Liver (tissue), 7 donors: ENCODE measurements at regions not wholly inside any gene's neighbourhood (a gene's known extent, or its start where the extent isn't known, plus 50 kb on each side); places are given as distances from the start of the nearest gene placed in this dataset.

Experiments
- DNase-seq: peaks from one replicate; pipeline ENCODE4 v3.0.0-alpha.2; 2017; ENCODE audit warnings: low spot score
- H3K27ac ChIP-seq, 2 donors: one replicate each; pipeline ENCODE4 v1.7.0; 2013; ENCODE audit warnings: inconsistent platforms in 2 of 2, low read length in 2 of 2, control low read depth in 1 of 2, low read depth in 1 of 2, mild to moderate bottlenecking in 1 of 2
- H3K27me3 ChIP-seq, 4 donors: one replicate each; pipeline versions ENCODE4 v1.6.1 to v1.7.0; 2013; ENCODE audit warnings: low read length in 3 of 4, inconsistent platforms in 1 of 4, mild to moderate bottlenecking in 1 of 4, moderate library complexity in 1 of 4; ENCODE audit not compliant: control insufficient read depth in 4 of 4, insufficient read depth in 4 of 4
- H3K36me3 ChIP-seq, 4 donors: one replicate each; pipeline versions ENCODE4 v1.6.1 to v1.7.0; 2013; ENCODE audit warnings: low read length in 3 of 4, mild to moderate bottlenecking in 3 of 4, low read depth in 1 of 4, moderate library complexity in 1 of 4; ENCODE audit not compliant: control insufficient read depth in 4 of 4, insufficient read depth in 3 of 4
- H3K4me1 ChIP-seq, 4 donors: one replicate each; pipeline versions ENCODE4 v1.6.1 to v1.7.0; 2013; ENCODE audit warnings: low read length in 3 of 4, mild to moderate bottlenecking in 3 of 4, moderate library complexity in 1 of 4; ENCODE audit not compliant: control insufficient read depth in 4 of 4, insufficient read depth in 4 of 4
- H3K4me3 ChIP-seq, 3 donors: one replicate each; pipeline versions ENCODE4 v1.6.1 to v1.7.0; 2013; ENCODE audit warnings: low read length in 3 of 3, control low read depth in 1 of 3, low read depth in 1 of 3, mild to moderate bottlenecking in 1 of 3
- H3K9ac ChIP-seq, 2 donors: one replicate each; pipeline ENCODE4 v1.7.0; 2013; ENCODE audit warnings: low read length in 2 of 2, mild to moderate bottlenecking in 2 of 2, moderate library complexity in 2 of 2, control low read depth in 1 of 2, low read depth in 1 of 2
- H3K9me3 ChIP-seq, 4 donors: one replicate each; pipeline versions ENCODE4 v1.6.1 to v1.7.0; 2013; ENCODE audit warnings: low read length in 3 of 4; ENCODE audit not compliant: control insufficient read depth in 4 of 4
- ATF3 ChIP-seq: IDR thresholded peaks from 2 replicates; pipeline ENCODE4 v1.6.1; 2016; ENCODE audit warnings: antibody characterized with exemption
- EGR1 ChIP-seq, 2 donors: IDR thresholded peaks; 2 replicates each; pipeline ENCODE4 v1.6.1; 2016 to 2018; ENCODE audit warnings: antibody characterized with exemption in 2 of 2, low read depth in 2 of 2
- FOXA1 ChIP-seq: IDR thresholded peaks from 2 replicates; pipeline ENCODE4 v1.6.1; 2016; ENCODE audit warnings: antibody characterized with exemption
- FOXA2 ChIP-seq: IDR thresholded peaks from 2 replicates; pipeline ENCODE4 v1.6.1; 2016; ENCODE audit warnings: antibody characterized with exemption
- GABPA ChIP-seq, 2 donors: IDR thresholded peaks in 1 of 2; conservative IDR thresholded peaks in 1 of 2; 2 replicates each; pipeline ENCODE4 v1.6.1; 2016; ENCODE audit warnings: antibody characterized with exemption in 2 of 2, mild to moderate bottlenecking in 1 of 2, moderate library complexity in 1 of 2
- HNF4A ChIP-seq, 2 donors: conservative IDR thresholded peaks; 2 replicates each; pipeline ENCODE4 v1.6.1; 2016; ENCODE audit warnings: antibody characterized with exemption in 2 of 2, mild to moderate bottlenecking in 2 of 2
- MAX ChIP-seq: IDR thresholded peaks from 2 replicates; pipeline ENCODE4 v1.6.1; 2016; ENCODE audit warnings: antibody characterized with exemption
- NR2F2 ChIP-seq: IDR thresholded peaks from 2 replicates; pipeline ENCODE4 v1.6.1; 2016; ENCODE audit warnings: antibody characterized with exemption
- RAD21 ChIP-seq, 2 donors: IDR thresholded peaks; 2 replicates each; pipeline ENCODE4 v1.6.1; 2016; ENCODE audit warnings: antibody characterized with exemption in 2 of 2, mild to moderate bottlenecking in 2 of 2
- REST ChIP-seq: IDR thresholded peaks from 2 replicates; pipeline ENCODE4 v1.6.1; 2016; ENCODE audit warnings: antibody characterized with exemption, mild to moderate bottlenecking
- RXRA ChIP-seq, 2 donors: IDR thresholded peaks; 2 replicates each; pipeline ENCODE4 v1.6.1; 2017 to 2018; ENCODE audit warnings: antibody characterized with exemption in 2 of 2, mild to moderate bottlenecking in 1 of 2
- SP1 ChIP-seq: IDR thresholded peaks from 2 replicates; pipeline ENCODE4 v1.6.1; 2018; ENCODE audit warnings: antibody characterized with exemption, mild to moderate bottlenecking
- TAF1 ChIP-seq: conservative IDR thresholded peaks from 2 replicates; pipeline ENCODE4 v1.6.1; 2016; ENCODE audit warnings: antibody characterized with exemption, mild to moderate bottlenecking
- ZBTB33 ChIP-seq: IDR thresholded peaks from 2 replicates; pipeline ENCODE4 v1.6.1; 2016; ENCODE audit warnings: antibody characterized with exemption
- WGBS: extraction: QIAGEN DNeasy Blood & Tissue Kit; methylation state at CpG from one replicate; pipeline ENCODE4 v1.1.7; 2013; 5-methylcytosine and 5-hydroxymethylcytosine counted together
- donor health status: healthy.
- donor health status: healthy.
- donor health status: healthy.
- donor health status: healthy.

GRCh38 chr2:187124529-187124928 is 275.6 kb upstream of the ZSWIM2 start:
- TF ChIP-seq TAF1, result no peak
- TF ChIP-seq FOXA1, result no peak
- TF ChIP-seq ATF3, result no peak
- TF ChIP-seq NR2F2, result no peak
- TF ChIP-seq EGR1 (IDR thresholded peaks at IDR 0.05; ENCODE audit: low read depth in 2 of 2), result no peak
- no peak for TF ChIP-seq SP1
- TF ChIP-seq RXRA (IDR thresholded peaks at IDR 0.05), result no peak
- H3K9ac ChIP-seq, result no peak overlapping the region
- no peaks in the 10 kb centered on the region for H3K4me1 ChIP-seq
- no peak for DNase-seq
- H3K27ac ChIP-seq, result no peak overlapping the region
- no peaks in the 10 kb centered on the region for H3K27me3 ChIP-seq
- WGBS, result 37% methylated on average over 3 of the region's 3 CpGs
- no peaks in the 10 kb centered on the region for H3K9me3 ChIP-seq
- H3K4me3 ChIP-seq, result no peak overlapping the region
- no peaks in the 10 kb centered on the region for H3K36me3 ChIP-seq

- WGBS, result 76% methylated on average over 10 of the region's 10 CpGs
- Histone ChIP-seq H3K4me1 (no peaks in the 10 kb centered on the region), H3K9me3 (no peaks in the 10 kb centered on the region), H3K36me3 (no peaks in the 10 kb centered on the region), H3K4me3 (no peak overlapping the region), H3K27ac (no peak overlapping the region), H3K27me3 (peaks cover 0 to 3% (median 0%) of the 10 kb centered on the region in 4 donors), H3K9ac (no peak overlapping the region)
- no peak for DNase-seq
- no peak for TF ChIP-seq FOXA2
- TF ChIP-seq MAX, result no peak
These were observed 269.5 kb upstream of the ZSWIM2 start for GRCh38 chr2:187118331-187119099.

- Histone ChIP-seq H3K27me3 (peaks cover 0 to 3% (median 0%) of the 10 kb centered on the region in 4 donors), H3K36me3 (no peaks in the 10 kb centered on the region), H3K9me3 (no peaks in the 10 kb centered on the region), H3K4me1 (no peaks in the 10 kb centered on the region), H3K4me3 (no peak overlapping the region), H3K27ac (no peak overlapping the region), H3K9ac (no peak overlapping the region)
- no peak for DNase-seq
- WGBS, result 72% methylated on average over 1 of the region's 1 CpG
- no peak for TF ChIP-seq MAX
- no peak for TF ChIP-seq GABPA (IDR thresholded peaks at IDR 0.05 in 1 of 2, conservative IDR thresholded peaks at IDR 0.05 in 1 of 2)
- no peak for TF ChIP-seq RAD21 (IDR thresholded peaks at IDR 0.05)
- no peak for TF ChIP-seq SP1
- no peak for TF ChIP-seq ZBTB33
- TF ChIP-seq HNF4A (conservative IDR thresholded peaks at IDR 0.05), result no peak
- no peak for TF ChIP-seq ATF3
- TF ChIP-seq REST, result no peak
- TF ChIP-seq FOXA1, result no peak
- no peak for TF ChIP-seq EGR1 (IDR thresholded peaks at IDR 0.05; ENCODE audit: low read depth in 2 of 2)
- TF ChIP-seq NR2F2, result no peak
These were observed 268.5 kb upstream of the ZSWIM2 start for GRCh38 chr2:187117483-187117882.
